HepG2 (cell line): ENCODE measurements at regions not wholly inside any gene's neighbourhood (a gene's known extent, or its start where the extent isn't known, plus 50 kb on each side); places are given as distances from the start of the nearest gene placed in this dataset.

Experiments used
- ATAC-seq: fragments of 200-7000 bp; cut with Tn5 transposase; 3 replicates; pipeline ENCODE4 v1.9.1; 2020; ENCODE audit warnings: mild to moderate bottlenecking, moderate library complexity
- BruUV-seq: library from RNA; stranded (reverse); fragments of 400-500 nt; replicated peaks from 2 replicates; lab custom pipeline; 2021; lab: Mats Ljungman, UMichigan
- CTCF ChIA-PET: fragments of 300-600 bp; formaldehyde crosslinking; extraction: SDS; loops from one replicate; lab custom pipeline; 2021; ENCODE audit warnings: low total read pairs, inconsistent platforms, low intra/inter-chr PET ratio; lab: Yijun Ruan, JAX
- POLR2A ChIA-PET: fragments of 350-600 bp; sonication (Branson Sonifier 250); formaldehyde crosslinking; loops from one replicate; lab custom pipeline; 2020; ENCODE audit warnings: antibody characterized with exemption, inconsistent platforms; lab: Yijun Ruan, JAX
- DNase-seq: peaks from one replicate; pipeline ENCODE4 v3.0.0-alpha.2; 2015; ENCODE audit warnings: low spot score
- FAIRE-seq: peaks from 3 replicates; lab custom pipeline; 2011; peaks lifted over from hg19 to GRCh38; lab: Jason Lieb, UNC
- H2AFZ ChIP-seq: one replicate; pipeline ENCODE4 v1.6.1; 2011; ENCODE audit warnings: low read length, inconsistent platforms
- H3K27ac ChIP-seq: fragments of 300-600 bp; 3 replicates; pipeline ENCODE4 v1.8.0; 2011; ENCODE audit warnings: mixed run types, mild to moderate bottlenecking, mixed read lengths, low read length, inconsistent platforms; ENCODE audit not compliant: insufficient read depth; ENCODE audit errors: extremely low read length
- H3K27me3 ChIP-seq, 2 experiments: fragments of 200-600 bp in 1 of 2; 2 replicates in 1 of 2; 3 replicates in 1 of 2; pipeline versions ENCODE4 v1.6.0 to v1.8.0; 2011; ENCODE audit warnings: low read length in 2 of 2, mild to moderate bottlenecking in 2 of 2, moderate library complexity in 2 of 2, inconsistent platforms in 1 of 2; ENCODE audit not compliant: insufficient read depth in 2 of 2, control insufficient read depth in 1 of 2
- H3K36me3 ChIP-seq, 2 experiments: fragments of 200-600 bp in 1 of 2; replicated peaks in 1 of 2; 2 replicates in 1 of 2; 3 replicates in 1 of 2; pipeline versions ENCODE4 v1.5.1 to v1.8.0; 2011; ENCODE audit warnings: low read length in 2 of 2, inconsistent platforms in 1 of 2; ENCODE audit not compliant: insufficient read depth in 2 of 2, control insufficient read depth in 1 of 2
- H3K4me1 ChIP-seq: 2 replicates; pipeline ENCODE4 v1.5.1; 2012; ENCODE audit warnings: low read length, inconsistent platforms; ENCODE audit not compliant: insufficient read depth
- H3K4me2 ChIP-seq: 2 replicates; pipeline ENCODE4 v1.6.0; 2011; ENCODE audit warnings: low read depth, low read length, inconsistent platforms
- H3K4me3 ChIP-seq, 3 experiments: fragments of 200-600 bp in 1 of 3; sonication (generic), shearing (Covaris generic) in 1 of 3; replicated peaks in 1 of 3; 2 replicates each; pipeline ENCODE4 v1.5.1; 2011 to 2016; ENCODE audit warnings: low read length in 3 of 3, inconsistent platforms in 2 of 3, low read depth in 2 of 3, mild to moderate bottlenecking in 2 of 3, control low read depth in 1 of 3, mixed read lengths in 1 of 3; ENCODE audit not compliant: insufficient read depth in 1 of 3
- H3K79me2 ChIP-seq: one replicate; pipeline ENCODE4 v1.6.1; 2011; ENCODE audit warnings: low read length, inconsistent platforms; ENCODE audit not compliant: insufficient read depth
- H3K9ac ChIP-seq: 2 replicates; pipeline ENCODE4 v1.6.0; 2011; ENCODE audit warnings: mild to moderate bottlenecking, low read depth, low read length, inconsistent platforms; ENCODE audit not compliant: insufficient read depth
- H3K9me3 ChIP-seq: 2 replicates; pipeline ENCODE4 v1.5.1; 2012; ENCODE audit warnings: mild to moderate bottlenecking, low read length
- H4K20me1 ChIP-seq: 2 replicates; pipeline ENCODE4 v1.6.0; 2011; ENCODE audit warnings: inconsistent platforms, mild to moderate bottlenecking, low read length, moderate library complexity; ENCODE audit not compliant: insufficient read depth
- ATF7-NPFF ChIP-seq: sonication (generic); formaldehyde crosslinking; IDR thresholded peaks from 2 replicates; pipeline ENCODE4 v1.8.1; 2023; ENCODE audit warnings: mild to moderate bottlenecking, low read depth, missing genetic modification reagents, moderate library complexity
- FOSL2 ChIP-seq: sonication (generic); formaldehyde crosslinking; IDR thresholded peaks from 2 replicates; pipeline ENCODE4 v1.4.0; 2020; ENCODE audit warnings: missing genetic modification reagents
- SNRNP70 ChIP-seq: fragments of 200-400 bp; formaldehyde crosslinking; IDR thresholded peaks from 2 replicates; pipeline ENCODE4 v1.6.1; 2017; ENCODE audit warnings: mild to moderate bottlenecking, low read depth, low read length, moderate library complexity
- SP140L ChIP-seq: sonication (generic); formaldehyde crosslinking; IDR thresholded peaks from 2 replicates; pipeline ENCODE4 v1.4.0; 2020; ENCODE audit warnings: missing genetic modification reagents, borderline replicate concordance
- ZNF235 ChIP-seq: sonication (generic); formaldehyde crosslinking; IDR thresholded peaks from 2 replicates; pipeline ENCODE4 v1.8.1; 2023; ENCODE audit warnings: mild to moderate bottlenecking, missing genetic modification reagents, borderline replicate concordance
- ZNF263 ChIP-seq: sonication (generic); formaldehyde crosslinking; IDR thresholded peaks from 2 replicates; pipeline ENCODE4 v1.4.0; 2020; ENCODE audit warnings: missing genetic modification reagents
- ZNF468 ChIP-seq: sonication (generic); formaldehyde crosslinking; IDR thresholded peaks from 2 replicates; pipeline ENCODE4 v1.8.0; 2022; ENCODE audit warnings: mild to moderate bottlenecking, moderate library complexity, missing genetic modification reagents
- whole genome bisulfite sequencing: methylation state at CpG from one replicate; pipeline ENCODE4 v1.1.6; 2017; ENCODE audit warnings: low lambda C conversion rate; 5-methylcytosine and 5-hydroxymethylcytosine counted together
- in situ Hi-C: cut with HindIII; loops from 2 replicates; pipeline ENCODE4 v1.10.0; 2017; ENCODE audit warnings: low pct_unique_long_range_greater_than_20kb; ENCODE audit not compliant: extremely low pct_ligation_motif_present
- intact Hi-C: fragments of 100-400 bp; cut with micrococcal nuclease; formaldehyde crosslinking; loops from one replicate; pipeline ENCODE4 v1.10.0; 2022; ENCODE audit not compliant: unreplicated experiment
- TF ChIP-seq, protein P1 (sequence below): sonication (generic); formaldehyde crosslinking; IDR thresholded peaks from 2 replicates; pipeline ENCODE4 v1.5.1; 2020; ENCODE audit warnings: missing genetic modification reagents, mild to moderate bottlenecking, borderline replicate concordance

DNA sequence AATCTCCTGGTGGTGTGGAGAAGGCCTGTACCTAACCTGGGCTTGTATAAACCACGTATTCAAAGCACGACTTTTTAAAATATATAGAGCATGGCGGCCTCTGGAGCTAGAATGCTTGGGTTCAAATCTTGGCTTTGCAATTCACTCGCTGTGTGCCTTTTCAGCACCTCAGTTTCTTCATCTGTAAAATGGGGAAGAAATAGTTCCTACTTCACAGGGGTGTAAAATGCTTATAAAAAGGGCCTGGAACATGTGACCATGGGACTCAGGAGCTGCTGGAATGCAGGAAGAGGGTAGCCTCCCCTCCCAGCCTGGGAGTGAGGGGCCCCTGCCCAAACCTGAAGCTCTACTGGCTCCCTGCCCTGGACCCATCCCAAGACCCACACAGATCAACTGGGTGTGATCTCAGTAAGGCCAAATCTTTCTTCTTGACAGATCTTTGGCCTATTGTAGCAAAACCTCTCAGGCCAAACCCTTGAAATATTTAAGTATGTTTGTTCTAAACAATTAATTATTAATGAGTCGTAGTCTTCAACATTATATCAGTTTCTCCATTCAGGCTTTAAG is 269.0 kb downstream of the ZSWIM6 start:
- ChIA-PET CTCF (no interaction called here), POLR2A (no interaction called here)
- no peak overlapping the region for H2AFZ ChIP-seq
- BruUV-seq, result no TSS peak
- H3K27ac ChIP-seq, result no peak overlapping the region
- H3K36me3 ChIP-seq, result no peaks in the 10 kb centered on the region
- no peaks in the 10 kb centered on the region for H3K9me3 ChIP-seq
- 4% methylated on average over 5 of the region's 5 CpGs for WGBS
- peaks cover 18% of the 10 kb centered on the region for H3K4me1 ChIP-seq
- FAIRE-seq (no peak), DNase-seq (no peak)
- no peaks in the 10 kb centered on the region for H3K79me2 ChIP-seq
- H3K9ac ChIP-seq, result no peak overlapping the region
- in situ Hi-C loops (no loop called here), intact Hi-C loops (no loop called here)
- no peak overlapping the region for H3K4me3 ChIP-seq
- no peaks in the 10 kb centered on the region for H4K20me1 ChIP-seq
- H3K27me3 ChIP-seq, result peaks cover 0 to 7% of the 10 kb centered on the region in 2 experiments; a peak in 2 of 5 replicates
- TF ChIP-seq ZNF263 (no peak), SP140L (CRISPR knock-in tag) (no peak), FOSL2 (CRISPR knock-in tag) (no peak), SNRNP70 (no peak), ATF7-NPFF (CRISPR knock-in tag) (no peak), ZNF468 (CRISPR knock-in tag) (no peak), ZNF235 (no peak)
- TF ChIP-seq, protein P1, sequence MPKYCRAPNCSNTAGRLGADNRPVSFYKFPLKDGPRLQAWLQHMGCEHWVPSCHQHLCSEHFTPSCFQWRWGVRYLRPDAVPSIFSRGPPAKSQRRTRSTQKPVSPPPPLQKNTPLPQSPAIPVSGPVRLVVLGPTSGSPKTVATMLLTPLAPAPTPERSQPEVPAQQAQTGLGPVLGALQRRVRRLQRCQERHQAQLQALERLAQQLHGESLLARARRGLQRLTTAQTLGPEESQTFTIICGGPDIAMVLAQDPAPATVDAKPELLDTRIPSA, result no peak
- TF ChIP-seq, all 625 proteins: peak for 0
- no peak for ATAC-seq
- H3K4me2 ChIP-seq, result no peak overlapping the region
